Fibroblast of skin of right quadriceps (primary cell): ENCODE measurements at regions not wholly inside any gene's neighbourhood (a gene's known extent, or its start where the extent isn't known, plus 50 kb on each side); places are given as distances from the start of the nearest gene placed in this dataset.

Source experiments
- DNase-seq: peaks from one replicate; pipeline ENCODE4 v3.0.0-alpha.2; 2013

DNA sequence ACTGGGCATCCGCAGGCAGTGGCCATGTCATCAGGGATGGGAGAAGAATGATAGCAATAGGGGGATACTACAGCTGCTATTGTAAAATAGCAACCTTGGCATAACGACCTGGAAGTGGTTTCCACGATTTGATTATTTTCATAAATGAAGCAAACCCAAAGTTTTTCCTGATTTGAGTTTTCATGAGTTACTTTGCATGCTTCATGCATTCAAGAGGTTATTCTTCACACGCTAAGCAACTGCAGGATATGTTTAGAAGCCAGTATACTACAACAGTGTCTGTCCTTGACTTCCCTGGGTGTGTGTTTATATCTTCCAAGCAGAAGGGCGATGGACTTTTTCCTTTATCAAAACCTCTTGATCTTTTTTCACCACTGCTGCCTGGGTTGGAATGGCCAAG lies 281.1 kb upstream of the DUSP10 start:
- no peak for DNase-seq

DNA sequence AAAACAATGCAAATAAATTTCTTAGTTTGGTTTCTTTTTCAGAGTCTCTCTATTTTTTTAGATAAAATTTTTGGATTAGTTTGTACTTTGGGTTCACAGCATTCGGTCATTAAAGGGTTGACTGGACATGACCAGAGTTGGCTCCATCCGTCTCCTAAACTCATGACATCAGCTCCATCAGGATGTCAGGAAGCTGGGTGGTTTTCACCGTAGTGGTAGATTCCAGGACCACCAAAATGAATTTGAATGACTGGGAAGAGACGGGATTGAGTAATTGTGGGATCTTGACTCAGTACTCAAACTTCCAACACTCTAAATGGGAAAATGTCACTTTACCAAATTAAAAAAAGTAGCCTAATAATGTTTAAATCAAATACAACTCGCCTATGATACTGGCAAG lies 279.2 kb upstream of the DUSP10 start:
- DNase-seq, result peak; percentile 52

DNA sequence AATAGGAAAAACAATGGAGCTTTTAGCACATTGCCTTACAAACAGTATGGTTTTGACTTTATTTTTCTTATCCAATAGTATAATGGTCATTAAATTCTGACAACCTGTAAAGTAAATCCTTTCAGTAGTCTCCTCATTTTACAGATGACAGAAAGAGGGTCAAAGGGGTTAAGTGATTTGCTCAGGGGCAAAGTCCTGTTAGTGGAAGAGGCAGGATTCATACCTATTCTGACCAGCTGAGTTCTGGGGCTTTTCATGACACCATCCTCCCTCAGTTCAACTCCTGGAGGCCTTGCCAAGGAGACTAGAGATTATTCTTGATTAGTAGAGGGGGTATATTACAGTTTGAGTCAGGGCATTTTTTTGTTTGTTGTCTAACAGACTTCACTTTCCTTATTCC lies 278.7 kb upstream of the DUSP10 start:
- DNase-seq, result no peak

- DNase-seq, result no peak
Measured at GRCh38 chr1:222019029-222019428, 277.1 kb upstream of the DUSP10 start.

DNA sequence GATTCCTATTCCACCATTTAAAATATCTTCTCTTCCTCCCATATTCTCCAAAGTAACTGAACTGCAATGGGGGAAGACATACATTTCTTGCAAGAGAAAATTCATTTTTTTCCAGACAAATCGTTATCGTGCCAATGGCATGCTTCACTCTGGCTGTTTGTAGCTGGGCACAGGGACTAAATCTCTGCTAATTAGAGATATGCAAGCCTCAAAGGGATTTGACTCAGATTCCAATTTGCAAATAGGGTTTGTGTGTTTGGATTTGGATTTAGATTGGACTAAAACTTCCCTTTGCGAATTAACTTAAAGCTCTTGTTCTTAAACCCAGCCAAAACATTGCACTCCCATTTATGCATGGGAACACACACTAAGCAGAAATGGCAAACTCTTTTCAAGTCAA lies 276.2 kb upstream of the DUSP10 start:
- DNase-seq, result no peak

GRCh38 chr1:222015686-222016085 lies 273.8 kb upstream of the DUSP10 start:
- DNase-seq, result no peak

DNA sequence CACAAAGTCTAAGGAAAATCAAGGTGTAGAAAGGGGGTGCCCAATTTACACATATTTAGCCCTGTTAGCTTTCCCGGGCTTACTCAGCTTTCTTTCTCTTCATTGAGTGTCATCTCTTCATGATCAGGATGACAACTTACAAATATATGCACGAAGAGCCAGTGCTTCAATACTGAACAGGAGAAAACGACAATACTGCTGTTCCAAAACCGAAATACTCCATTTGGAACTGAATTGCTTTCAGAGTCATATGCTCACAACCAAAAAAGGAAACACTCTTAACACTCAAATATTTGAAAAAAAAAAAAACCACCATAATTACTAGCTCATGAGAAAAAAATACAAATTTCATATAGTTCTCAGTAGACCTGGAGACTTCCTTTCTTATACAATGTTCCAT lies 272.1 kb upstream of the DUSP10 start:
- DNase-seq, result no peak

- no peak for DNase-seq
Measured at GRCh38 chr1:222012816-222013215, 270.9 kb upstream of the DUSP10 start.

DNA sequence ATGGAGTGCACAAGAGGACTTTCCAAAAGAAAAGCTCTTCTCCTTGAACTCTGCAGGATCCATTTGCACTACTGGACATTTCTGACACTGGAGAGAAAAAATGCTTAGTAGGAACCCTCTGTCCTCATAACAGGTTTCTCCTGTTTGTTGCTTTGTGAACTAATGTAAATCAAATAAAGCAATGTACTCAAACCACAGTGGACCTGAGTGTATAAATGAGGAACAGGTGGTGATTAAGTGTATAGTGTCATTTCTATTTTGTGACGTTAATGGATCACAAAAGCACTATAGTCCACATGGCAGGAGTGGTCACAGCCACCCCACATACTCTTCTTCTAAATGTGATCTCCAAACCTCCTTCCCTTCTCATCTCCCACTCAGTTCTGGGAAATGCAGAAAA lies 268.4 kb upstream of the DUSP10 start:
- no peak for DNase-seq

GRCh38 chr1:222009105-222009730 lies 267.3 kb upstream of the DUSP10 start:
- no peak for DNase-seq

GRCh38 chr1:222006715-222007114 lies 264.8 kb upstream of the DUSP10 start:
- no peak for DNase-seq

DNA sequence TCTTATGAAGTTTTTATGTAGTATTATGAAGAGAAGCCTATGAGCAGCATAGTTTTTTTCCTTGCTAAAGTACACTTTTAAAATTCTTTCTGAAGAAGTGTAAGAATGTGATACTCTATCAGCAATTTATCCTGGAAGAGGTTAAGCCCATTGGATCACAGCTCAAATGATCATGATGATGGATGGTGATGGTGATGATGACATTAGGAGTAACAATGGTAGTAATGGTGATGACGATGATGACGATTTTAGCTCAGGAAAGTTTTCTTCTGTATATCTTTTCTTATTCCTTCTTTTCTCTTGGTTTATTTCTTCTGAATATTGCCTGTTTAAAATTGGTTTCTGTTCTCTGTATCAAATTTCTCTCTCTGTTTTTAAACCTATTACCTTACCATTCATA lies 262.9 kb upstream of the DUSP10 start:
- no peak for DNase-seq

DNA sequence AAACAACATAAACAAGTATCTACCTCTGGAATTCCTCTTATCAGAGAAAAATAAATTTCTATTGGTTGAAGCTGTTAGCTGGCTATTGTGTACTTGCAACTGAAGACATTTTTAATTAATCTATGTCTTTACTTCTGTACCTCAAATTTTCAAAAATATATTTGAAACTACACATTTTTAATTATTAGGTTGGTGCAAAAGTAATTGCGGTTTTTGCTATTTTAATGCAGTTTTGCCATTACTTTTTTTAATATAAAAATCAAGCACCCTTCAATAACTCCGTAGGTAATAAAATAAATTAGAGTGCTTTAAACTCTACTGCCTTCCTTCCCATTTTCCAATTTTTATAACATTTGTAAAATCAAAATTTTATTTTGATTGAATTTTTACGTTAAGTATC lies 262.1 kb upstream of the DUSP10 start:
- no peak for DNase-seq

DNA sequence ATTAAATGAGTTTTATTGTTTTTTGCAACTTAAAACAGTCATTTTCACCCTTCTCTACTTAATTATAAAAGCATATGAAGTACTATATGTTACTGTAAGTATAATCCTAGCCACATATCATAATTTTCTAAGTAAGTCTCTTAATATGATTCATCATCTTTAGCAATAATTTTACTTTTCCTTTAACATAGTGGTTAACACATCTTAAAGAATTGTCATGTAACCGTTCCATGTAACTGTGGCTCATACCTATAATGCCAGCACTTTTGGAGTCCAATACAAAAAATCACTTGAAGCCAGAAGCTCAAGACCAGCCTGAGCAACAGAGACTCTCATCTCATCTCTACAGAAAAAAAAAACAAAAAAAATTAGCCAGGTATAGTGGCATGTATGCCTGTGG lies 260.6 kb upstream of the DUSP10 start:
- no peak for DNase-seq

GRCh38 chr1:222000131-222000530 lies 258.2 kb upstream of the DUSP10 start:
- no peak for DNase-seq

DNA sequence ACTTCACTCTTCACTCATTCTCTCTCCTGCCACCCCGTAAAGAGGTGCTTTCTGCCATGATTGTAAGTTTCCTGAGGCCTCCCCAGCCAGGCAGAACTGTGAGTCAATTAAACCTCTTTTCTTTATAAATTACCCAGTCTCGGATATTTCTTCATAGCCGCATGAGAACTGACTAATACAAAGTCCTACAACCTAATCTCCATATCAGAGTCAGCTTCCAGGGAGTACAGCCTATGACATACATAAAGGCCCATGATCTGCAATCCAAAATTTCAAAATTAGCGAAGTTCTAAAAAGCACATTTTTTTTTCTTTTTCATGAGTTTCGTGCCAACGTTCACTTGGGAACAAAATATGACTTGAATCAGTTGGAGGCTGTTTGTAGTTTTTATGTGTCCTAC lies 256.9 kb upstream of the DUSP10 start:
- DNase-seq, result no peak

DNA sequence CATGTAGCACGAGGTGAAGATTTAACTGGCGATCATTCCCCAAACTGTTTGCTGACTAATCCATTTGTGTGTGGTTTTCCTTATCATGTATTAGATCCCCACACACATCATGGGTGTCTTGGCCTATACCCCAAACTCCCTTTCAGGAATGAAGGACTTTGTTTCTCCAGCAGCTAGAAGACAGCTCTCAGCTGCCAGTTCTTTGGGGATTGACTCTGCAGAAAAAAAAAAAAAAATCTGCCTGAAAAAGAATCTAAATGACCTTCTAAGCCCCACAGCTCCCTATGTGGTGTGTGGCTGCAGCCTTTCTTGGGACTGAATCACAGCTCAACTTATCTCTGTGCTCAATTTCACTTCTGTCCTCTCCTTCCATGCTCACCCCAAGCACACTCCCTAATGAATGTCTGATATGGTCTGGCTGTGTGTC lies 256.3 kb upstream of the DUSP10 start:
- DNase-seq, result peak; percentile 49

DNA sequence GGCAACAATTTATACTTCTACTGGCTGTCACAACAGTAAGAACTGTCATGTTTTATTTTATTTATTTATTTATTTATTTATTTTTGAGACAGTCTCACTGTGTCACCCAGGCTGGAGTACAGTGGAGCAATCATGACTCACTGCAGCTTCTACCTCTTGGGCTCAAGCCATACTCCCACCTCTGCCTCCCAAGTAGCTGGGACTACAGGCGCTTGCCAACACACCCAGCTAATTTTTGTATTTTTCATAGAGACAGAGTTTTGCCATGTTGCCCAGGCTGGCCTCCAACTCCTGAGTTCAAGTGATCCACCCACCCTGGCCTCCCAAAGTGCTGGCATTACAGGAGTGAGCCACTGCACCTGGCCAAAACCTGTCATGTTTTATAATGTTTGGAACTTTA lies 255.1 kb upstream of the DUSP10 start:
- DNase-seq, result peak; percentile 56

DNA sequence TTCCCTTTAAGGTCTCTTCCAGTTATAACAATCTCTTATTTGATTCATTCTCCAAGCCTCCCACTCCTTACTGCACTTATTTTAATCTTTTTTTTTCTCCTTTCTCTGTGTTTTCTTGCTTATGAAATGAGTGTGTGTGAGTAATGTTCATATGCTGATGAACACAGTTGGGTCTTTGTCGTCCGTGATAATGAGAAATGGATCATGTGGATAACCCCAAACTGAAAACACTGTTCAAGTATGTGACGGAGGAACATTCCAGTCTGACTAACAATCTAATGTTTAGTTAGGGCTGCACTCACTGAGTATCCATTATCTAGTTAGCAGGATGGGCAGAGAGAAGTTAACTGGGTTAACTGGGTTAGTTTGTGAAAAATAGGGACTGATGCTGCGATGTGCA lies 253.1 kb upstream of the DUSP10 start:
- peak; percentile 68 for DNase-seq

GRCh38 chr1:221994274-221994698 lies 252.4 kb upstream of the DUSP10 start:
- DNase-seq, result peak; percentile 49

DNA sequence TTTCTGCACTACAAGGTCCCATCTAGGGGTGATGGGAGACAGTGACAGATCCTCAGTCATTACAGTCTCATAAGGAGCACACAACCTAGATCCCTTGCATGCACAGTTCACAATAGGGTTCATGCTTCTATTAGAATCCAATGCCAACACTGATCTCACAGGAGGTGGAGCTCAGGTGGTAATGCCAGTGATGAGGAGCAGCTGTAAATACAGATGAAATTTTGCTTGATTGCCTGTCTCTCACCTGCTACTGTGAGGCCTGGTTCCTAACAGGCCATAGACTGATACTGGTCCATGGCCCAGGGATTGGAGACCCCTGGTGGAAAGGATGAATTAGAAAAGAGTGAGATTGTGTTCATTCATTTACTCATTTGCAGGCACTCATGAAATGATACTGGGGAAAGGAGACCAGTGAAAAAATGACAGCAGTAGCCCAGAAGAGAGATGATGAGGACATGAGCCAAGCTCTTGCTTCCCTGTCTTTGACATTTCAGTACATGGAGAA lies 251.6 kb upstream of the DUSP10 start:
- DNase-seq, result no peak

DNA sequence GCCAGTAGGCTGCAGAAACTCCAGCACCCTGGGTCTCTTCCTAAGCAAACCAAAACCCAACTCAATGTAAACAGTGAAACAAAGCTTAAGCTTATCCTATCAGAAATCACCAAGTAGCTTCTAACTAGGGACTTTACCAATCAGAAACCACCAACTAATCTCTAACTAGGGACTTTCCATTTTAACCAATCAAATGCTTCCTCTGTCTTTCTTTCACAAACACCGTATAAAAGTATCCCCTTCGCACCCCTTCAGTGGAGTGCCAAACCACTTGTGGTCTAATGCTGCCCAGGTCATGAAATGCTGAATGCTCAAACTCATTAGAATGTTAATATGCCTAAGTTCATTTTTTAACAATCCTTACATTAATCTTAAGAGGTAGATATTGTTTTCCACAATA lies 250.5 kb upstream of the DUSP10 start:
- no peak for DNase-seq

- DNase-seq, result peak; percentile 71
Measured at GRCh38 chr1:221991221-221991620, 249.3 kb upstream of the DUSP10 start.

- DNase-seq, result peak; percentile 43
Measured at GRCh38 chr1:221989741-221990140, 247.9 kb upstream of the DUSP10 start.

GRCh38 chr1:221988829-221989228 lies 246.9 kb upstream of the DUSP10 start:
- no peak for DNase-seq
